ENCODE measurements at regions not wholly inside any gene's neighbourhood (a gene's known extent, or its start where the extent isn't known, plus 50 kb on each side); places are given as distances from the start of the nearest gene placed in this dataset.
"Not testable (repeated sequence)": the region's sequence is repeated elsewhere in the genome, so short reads cannot be mapped to it uniquely, and the experiment has no call there.

DNA sequence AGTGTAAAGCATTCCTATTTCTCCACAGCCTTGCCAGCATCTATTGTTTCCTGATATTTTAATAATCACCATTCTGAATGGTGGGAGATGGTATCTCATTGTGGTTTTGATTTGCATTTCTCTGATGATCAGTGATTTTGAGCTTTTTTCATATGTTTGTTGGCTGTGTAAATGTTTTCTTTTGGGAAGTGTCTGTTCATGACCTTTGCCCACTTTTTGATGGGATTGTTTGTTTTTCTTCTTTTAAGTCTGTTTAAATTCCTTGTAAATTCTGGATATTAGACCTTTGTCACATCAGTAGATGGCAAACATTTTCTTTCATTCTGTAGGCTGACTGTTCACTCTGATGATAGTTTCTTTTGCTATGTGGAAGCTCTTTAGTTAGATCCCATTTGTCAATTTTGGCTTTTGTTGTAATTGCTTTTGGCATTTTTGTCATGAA, 461.5 kb upstream of the GCFC2 start:
- DNase-seq (ENCODE audit: low read depth, low spot score): not testable (repeated sequence)

DNA sequence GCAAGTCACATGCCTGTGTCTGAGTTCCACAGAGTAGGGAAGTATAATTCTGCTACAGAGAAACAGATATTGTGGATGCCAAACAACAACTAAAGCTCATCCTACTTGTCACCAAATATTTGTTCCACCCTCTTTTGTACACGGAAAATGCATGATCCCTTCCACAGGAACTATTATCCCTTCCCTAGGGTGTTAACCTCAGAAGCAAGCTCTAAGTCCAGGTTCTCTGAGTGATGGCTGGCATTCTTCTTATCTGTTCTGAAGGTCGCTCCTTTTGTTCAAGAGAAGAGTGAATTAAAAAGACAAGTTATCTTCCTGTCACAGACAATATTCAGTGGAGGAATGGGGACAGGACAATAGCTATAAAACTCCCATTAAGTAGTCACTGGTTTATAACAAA, 460.1 kb upstream of the GCFC2 start:
- no peak for DNase-seq (ENCODE audit: low read depth, low spot score)

DNA sequence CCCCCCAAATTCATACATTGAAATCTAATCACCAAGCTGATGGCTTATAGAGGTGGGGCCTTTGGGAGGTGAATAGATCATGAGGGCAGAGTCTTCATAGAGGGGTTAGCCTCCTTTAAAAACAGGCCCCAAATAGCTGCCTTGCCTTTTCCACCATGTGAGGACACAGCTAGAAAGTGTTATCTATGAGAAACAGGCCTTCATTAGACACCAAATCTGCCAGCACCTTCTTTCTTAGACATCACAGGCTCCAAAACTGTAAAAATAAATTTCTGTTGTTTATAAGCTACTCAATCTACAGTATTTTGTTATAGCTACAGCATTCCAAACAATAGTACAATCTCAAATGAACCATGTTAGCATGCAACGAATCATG, 459.3 kb upstream of the GCFC2 start:
- DNase-seq (ENCODE audit: low read depth, low spot score): no peak

DNA sequence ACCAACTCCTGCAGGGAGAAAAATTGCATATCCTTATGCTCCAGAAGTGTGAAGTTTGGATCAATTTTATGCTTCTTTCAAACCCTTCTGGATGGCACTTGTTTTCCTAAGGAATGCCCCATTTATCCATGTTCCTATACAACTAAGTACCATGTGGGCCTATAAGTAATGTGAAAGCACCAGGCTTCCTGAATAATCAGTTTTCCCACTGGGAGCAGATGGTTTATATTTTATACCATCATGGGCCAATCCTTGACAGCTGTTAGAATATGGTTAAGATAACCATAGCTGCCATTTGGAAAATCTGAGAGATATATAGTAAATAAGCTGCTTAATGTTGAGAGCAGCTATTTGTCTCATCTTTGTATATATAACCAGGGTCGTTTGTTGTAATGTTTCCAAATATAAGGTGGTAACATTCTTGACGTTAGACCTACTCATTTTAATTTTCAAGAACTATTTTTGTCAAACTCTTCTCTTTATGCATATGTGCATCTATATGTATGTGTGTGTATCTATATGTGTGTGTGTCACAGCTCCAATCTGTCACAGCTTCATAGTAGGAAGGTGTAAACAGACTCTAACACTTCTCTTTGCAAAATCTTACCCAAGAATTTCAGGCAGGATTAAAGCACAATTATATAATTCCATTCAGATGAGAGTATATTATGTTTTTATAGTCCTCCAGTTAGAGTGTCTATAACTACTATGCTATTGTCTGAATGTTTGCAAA, 458.7 kb upstream of the GCFC2 start:
- no peak for DNase-seq (ENCODE audit: low read depth, low spot score)

DNA sequence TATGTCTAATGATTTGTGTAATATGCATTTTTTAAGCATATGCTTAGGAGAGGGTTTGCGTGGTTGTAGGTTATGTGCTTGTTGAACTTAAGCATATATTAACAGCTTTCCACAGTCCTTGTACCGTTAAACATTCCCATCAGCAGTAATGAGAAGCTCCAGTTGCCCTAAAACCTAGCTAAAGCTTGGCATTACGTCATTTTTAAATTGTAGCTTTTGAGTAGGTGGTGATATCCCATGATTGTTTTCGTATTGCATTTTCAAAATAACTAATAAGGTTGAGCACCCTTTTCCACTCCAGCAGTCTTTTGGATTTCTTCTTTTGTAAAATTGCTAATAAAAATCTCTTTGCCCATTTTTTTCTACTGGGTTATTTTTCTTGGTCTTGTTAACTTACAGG, 453.1 kb upstream of the GCFC2 start:
- no peak for DNase-seq (ENCODE audit: low read depth, low spot score)

DNA sequence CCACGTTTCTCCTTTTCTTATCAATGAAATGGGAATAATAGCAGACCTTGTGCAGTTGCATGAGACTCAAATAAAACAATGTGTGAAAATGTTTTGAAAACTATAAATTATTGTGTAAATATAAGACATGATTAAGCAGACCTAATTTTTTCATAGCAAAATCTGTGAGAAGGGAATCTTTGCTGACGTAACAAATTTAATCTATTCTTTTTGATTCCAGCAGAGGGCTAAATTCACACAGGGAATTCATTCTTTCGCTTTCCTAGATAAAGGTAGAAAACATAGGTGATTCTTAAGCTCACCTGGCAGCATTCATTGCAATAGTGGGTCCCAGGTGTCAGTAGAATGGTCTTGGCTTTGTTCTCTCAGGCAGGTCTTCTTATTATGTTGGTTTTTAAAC, 450.0 kb upstream of the GCFC2 start:
- DNase-seq (ENCODE audit: low read depth, low spot score): no peak

DNA sequence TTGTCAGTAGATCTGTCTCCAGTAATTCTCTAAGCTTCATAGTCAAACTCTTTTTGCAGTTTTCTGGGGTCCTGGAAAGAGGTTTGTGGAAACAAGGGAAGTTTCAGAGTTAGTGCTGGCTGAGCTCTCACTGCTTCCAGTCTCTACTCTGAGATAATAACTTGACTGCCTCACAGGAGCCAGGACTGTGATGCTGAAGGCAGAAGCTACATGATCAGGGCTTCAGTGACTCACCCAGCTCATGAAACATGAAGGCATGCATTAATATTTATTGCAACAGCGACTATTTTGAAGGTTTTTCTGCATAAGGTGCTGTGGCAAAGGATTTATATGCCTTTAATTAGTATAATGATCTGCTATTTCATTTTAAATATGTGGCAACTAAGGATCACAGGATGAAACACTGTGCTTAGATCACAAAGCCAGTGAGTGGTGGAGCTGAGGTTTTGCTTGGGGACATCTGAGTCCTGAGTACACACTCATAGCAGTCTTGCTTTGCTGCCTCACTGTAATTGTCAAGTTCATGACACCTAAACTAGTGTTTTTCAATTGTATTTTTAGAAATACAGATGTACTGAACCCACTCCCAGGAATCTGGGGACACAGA, 448.4 kb upstream of the GCFC2 start:
- DNase-seq (ENCODE audit: low read depth, low spot score): no peak

DNA sequence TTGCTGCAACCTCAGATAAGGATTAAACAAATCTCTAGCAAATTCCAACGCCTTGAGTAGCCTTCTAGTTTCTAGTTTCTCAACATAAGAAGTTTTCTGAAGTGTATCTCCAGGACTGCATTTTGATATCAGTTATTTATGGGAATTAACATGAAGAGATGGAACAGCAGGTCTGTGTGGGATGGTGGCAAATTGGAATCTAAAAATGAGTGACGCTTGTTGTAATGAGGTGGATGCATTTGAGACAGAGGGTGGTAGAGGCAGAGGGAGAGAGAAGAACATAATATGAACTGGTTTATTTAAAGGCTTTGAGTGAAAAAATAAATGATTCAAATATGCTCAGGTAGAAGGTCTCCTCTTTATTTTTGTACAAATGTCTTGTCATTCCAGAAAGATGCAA, 446.8 kb upstream of the GCFC2 start:
- DNase-seq (ENCODE audit: low read depth, low spot score): no peak

DNA sequence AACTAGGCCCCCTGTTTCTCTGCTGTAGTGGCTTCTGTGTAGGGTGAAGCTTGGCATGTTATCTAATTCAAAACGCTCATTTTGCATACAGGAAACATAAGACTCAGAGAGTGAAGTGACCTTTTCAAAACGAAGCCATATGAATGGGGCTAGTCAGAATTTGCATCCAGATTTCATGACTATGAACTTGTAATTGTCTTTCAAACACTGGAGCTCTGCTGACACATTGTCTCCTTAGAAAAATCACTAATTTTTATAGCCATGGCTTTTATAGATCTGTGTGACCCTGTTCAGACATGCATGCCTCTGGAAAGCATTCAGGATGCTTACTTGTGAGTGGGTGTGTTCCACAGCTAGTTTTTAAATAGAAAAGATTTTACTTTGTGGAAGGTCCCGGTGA, 444.3 kb upstream of the GCFC2 start:
- no peak for DNase-seq (ENCODE audit: low read depth, low spot score)

DNA sequence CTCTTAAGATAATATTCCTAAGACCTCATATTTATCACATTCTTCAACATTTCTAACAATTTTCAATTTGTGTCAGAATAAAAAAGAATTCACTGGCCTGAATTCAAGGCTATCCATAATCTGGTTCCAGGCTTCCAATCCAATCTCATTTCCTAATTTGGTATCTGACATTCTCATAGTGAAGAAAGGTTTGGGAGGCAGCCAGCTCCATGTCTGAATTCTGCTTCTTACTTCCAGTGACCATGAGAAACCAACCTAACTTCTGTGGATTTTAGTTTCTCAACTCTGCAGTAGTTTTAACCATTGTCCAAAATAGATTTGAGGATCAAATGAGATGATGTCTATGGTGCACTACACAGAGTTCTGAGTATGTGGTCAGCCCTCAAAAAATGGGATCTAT, 439.1 kb upstream of the GCFC2 start:
- DNase-seq (ENCODE audit: low read depth, low spot score): no peak

DNA sequence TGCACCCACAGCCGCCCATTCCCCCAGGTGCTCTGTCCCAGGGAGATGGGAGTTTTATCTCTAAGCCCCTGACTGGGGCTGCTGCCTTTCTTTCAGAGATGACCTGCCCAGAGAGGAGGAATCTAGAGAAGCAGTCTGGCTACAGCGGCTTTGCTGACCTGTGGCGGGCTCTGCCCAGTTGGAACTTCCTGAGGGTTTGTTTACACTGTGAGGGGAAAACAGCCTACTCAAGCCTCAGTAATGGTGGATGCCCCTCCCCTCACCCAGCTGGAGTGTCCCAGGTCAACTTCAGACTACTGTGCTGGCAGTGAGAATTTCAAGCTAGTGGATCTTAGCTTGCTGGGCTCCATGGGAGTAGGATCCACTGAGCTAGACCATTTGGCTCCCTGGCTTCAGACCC, 428.6 kb upstream of the GCFC2 start:
- DNase-seq (ENCODE audit: low read depth, low spot score): not testable (repeated sequence)

DNA sequence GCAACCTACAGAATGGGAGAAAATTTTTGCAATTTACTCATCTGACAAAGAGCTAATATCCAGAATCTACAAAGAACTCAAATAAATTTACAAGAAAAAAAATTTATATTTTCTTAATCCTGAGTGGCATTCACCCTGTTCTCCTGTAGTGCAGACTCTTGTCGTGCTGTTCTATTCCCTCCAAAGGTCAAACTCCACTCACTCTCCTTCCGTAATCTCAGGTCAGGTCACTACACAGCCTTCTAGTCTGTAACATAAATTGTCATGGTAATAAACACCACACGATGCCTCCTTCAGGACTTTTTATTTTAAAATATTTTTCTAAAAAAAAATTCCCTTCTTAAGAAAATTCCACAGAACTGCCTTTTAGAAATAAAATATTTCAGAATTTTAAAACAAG, 417.9 kb upstream of the GCFC2 start:
- no peak for DNase-seq (ENCODE audit: low read depth, low spot score)

DNA sequence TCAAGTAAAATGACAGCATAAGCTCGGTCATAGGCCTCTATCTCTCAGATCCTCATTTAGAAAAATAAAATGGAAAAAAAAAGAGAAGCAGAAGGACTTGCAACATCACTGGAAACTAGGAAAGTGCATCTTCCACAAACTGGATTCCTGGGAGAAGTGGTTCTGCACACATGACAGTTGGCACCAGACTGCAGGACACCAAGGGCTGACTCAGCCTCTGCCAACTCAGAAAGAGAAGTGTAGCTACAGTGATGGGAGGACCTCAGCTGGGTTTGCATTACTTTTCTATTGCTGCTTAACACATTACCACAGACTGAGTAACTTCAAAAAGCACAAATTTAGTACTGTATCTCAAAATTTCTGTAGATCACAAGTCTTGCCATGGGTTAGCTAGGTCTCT, 409.5 kb upstream of the GCFC2 start:
- no peak for DNase-seq (ENCODE audit: low read depth, low spot score)

DNA sequence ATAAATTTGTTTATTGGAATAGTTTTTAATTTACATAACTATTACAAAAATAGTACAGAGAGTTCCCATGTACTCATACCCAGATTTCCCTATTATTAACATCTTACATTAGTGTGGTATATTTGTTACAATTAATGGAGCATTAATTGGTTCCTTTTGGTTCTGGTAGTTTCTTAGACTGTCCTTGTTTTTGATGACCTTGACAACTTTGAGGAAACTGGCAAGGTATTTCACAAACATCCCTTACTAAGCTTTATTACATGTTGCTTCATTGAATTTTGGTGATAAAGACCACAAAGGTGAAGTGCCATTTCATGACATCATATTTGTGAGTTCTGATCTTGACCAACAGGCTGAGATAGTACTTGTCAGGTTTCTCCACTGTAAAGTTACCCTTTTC, 379.0 kb upstream of the GCFC2 start:
- DNase-seq (ENCODE audit: low read depth, low spot score): no peak

DNA sequence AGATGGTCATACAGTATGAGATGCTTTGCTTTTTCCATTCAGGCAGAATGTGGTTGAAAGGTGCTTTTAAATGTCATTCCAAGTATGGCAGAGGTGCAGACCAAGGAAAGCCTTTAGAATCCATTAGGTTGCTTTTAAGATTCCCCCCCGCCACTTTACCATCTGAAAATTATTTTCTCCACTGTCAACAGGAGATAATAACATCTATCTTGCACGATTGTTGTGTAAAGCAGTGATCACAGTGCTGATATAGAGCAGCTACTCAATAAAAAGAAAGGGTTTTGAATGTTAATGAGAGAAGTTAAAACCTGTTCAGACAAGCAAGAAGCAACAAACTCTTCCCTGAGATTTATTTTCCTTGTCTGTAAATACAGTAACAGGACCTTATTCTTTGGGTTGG, 372.5 kb upstream of the GCFC2 start:
- DNase-seq (ENCODE audit: low read depth, low spot score): no peak

DNA sequence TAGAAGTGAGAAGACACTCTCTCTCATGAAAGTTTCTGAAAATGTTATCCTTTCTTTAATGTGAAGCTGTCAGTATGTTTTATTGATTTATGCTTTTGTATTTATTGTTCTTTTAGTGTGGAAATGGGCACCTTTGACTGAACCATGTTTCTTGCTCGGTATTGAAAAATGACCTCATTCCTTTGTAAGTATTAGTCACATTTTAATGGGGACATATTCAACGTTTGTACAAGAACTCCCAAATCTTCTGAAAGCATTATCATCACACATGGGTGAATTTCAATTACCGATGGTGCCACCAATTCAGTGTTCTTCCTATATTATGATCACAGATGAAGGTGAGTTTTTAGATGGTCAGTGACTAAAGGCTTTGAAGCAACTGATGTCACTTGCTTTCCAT, 371.8 kb upstream of the GCFC2 start:
- no peak for DNase-seq (ENCODE audit: low read depth, low spot score)

DNA sequence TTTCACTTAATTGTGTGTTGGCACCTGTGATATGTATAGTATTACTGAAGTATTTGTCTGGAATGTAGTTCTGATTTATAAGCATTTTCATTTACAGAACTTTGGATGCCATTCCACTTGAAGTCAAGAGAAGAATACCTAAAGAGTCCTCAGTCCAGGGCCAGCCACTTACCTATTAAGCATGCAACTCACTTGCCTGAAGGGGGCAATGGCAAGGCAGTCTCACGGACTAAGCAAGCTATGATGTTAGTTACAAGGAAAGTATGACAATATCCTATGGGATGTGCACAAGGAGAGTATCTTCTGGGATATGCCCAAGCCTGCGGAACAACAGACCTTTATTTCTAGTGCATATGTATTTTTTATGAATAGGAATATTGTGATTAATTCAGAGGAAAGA, 369.4 kb upstream of the GCFC2 start:
- no peak for DNase-seq (ENCODE audit: low read depth, low spot score)

DNA sequence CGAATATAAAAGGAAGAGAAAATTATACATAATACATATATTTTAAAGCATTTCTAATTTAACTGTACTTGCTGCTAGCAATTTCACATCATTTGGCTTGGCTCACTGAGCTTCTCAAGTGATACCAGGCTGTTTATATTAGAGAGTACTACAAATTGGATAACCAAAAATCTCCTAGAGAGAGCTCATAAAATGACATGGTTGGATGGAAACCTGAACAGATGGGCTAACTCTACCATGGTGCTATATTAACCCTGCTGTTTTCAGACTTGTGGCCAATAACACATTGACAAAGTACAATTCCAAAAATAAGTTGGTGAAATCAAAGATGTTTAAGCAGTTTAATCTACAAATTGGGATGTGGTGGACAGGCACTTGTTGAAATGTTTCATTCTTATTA, 364.4 kb upstream of the GCFC2 start:
- DNase-seq (ENCODE audit: low read depth, low spot score): no peak

DNA sequence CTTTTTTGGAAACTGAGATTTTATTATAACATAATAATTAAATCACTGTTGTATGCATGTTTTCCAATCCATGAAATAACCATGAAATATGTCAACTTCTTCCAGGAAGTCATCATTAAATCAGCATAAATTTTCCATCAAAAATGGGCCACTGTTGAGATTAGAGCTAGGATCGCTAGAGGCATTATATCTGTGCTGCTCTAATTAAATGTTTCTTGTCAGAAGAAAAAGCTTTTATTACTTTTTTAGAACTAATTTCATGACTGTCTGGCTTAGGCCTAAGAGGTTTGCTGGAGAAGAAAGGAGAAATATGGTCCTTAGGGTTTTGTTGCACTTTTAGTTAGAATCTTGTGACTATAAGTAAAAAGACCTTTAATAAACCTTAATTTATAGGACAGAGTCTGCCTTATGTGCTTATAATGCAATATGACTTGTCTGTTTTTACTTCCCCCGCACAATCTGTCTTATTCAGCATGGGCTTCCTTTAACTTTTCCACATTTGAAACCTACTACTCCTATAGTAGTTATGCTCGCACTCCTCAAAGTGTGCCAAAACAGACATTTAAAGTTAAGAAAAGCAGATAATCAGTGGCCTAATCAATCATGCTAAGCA, 363.4 kb upstream of the GCFC2 start:
- no peak for DNase-seq (ENCODE audit: low read depth, low spot score)

DNA sequence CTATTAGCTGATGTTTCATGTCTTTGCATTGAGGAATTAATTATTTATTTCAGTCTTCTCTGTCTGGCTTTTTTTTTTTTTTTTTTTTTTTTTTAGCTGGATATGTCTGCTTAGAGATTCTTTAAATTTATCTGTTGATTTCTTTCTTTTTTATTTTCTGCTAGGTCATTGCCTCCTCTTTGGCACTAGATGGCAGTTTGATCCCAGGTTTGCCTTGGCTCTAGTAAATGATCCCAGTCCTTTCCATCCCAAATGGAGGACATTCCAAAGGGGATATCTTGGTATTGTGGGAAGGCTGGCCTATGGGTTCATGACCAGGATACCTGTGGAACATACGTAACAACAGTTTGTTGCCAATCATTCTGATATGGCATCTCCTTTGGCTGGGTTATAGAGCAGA, 339.5 kb upstream of the GCFC2 start:
- no peak for DNase-seq (ENCODE audit: low read depth, low spot score)

DNA sequence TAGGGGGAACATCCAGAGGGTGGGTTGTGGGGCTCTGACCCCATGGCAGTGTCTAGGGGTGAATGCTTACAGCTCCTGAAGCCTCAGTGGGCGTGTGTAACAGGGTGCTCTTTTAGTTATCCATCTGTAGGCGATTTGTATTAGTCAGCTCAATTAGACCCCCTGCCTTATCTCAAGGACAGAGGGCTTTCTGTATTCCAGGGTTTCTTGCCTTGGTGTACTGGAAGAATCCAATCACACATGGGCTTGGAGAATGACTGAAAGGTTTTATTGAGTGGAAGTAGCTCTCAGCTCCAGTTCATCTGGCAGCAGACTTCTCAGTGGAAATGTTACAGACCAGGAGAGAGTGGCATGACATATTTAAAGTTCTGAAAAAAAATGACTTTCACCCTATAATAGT, 334.0 kb upstream of the GCFC2 start:
- DNase-seq (ENCODE audit: low read depth, low spot score): no peak

DNA sequence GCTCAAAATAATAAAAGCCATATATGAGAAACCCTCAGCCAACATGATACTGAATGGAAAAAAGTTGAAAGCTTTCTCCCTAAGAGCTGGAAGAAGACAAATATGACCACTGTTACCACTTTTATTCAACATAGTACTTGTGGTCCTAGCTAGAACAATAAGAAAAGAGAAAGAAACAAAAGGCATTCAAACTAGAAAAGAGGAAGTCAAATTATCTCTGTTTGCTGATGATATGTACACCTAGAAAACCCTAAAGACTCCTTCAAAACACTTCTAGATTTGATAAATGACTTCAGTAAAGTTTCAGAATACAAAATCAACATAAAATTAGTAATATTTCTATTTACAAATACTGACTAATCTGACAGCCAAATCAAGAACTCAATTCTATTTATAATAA, 328.8 kb upstream of the GCFC2 start:
- no peak for DNase-seq (ENCODE audit: low read depth, low spot score)

DNA sequence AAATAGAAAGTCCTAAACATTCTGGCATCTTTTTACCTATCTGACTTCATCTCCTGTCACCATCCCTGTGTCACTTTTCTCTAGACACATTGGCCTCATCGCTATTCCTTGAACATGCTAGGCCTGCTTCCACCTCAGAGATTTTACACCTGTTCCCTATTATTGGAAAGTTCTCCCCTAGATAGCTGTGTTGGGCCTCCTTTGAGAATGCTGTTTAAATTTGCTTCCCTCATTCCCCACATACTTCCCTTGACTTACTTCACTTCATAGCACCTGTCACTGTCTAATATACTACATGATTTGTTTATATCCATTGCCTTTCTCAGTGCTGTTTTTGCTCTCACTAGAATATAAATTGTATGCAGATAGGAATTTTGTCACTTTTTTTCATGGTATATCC, 317.0 kb upstream of the GCFC2 start:
- DNase-seq (ENCODE audit: low read depth, low spot score): no peak

Measured in smooth muscle cell of the brain vasculature (primary cell).